B cell (primary cell): ENCODE measurements at regions not wholly inside any gene's neighbourhood (a gene's known extent, or its start where the extent isn't known, plus 50 kb on each side); places are given as distances from the start of the nearest gene placed in this dataset.

Experiments
- ATAC-seq: fragments of 200-7000 bp; cut with Tn5 transposase; one replicate; pipeline ENCODE4 v1.10.0; 2021; ENCODE audit warnings: low read depth, mild to moderate bottlenecking, moderate number of reproducible peaks, moderate library complexity
- CTCF ChIA-PET: fragments of 350-600 bp; sonication (Branson Sonifier 250); formaldehyde crosslinking; loops from one replicate; lab custom pipeline; 2021; ENCODE audit warnings: antibody characterized with exemption, inconsistent platforms; lab: Charles Lee
- POLR2A ChIA-PET: fragments of 350-600 bp; sonication (Branson Sonifier 250); formaldehyde crosslinking; loops from one replicate; lab custom pipeline; 2021; ENCODE audit warnings: antibody characterized with exemption; lab: Charles Lee
- DNase-seq: peaks from one replicate; pipeline ENCODE4 v3.0.0; 2013
- H2AFZ ChIP-seq: 2 replicates; pipeline ENCODE4 v1.6.1; 2012; ENCODE audit warnings: mild to moderate bottlenecking, low read depth, low read length; ENCODE audit not compliant: insufficient read depth, poor library complexity, severe bottlenecking
- H3K27ac ChIP-seq, 2 donors: 1 replicate in 1 of 2; 2 replicates in 1 of 2; pipeline ENCODE4 v1.5.1; 2012 to 2013; ENCODE audit warnings: low read length in 2 of 2, mild to moderate bottlenecking in 2 of 2, moderate library complexity in 1 of 2
- H3K27me3 ChIP-seq, 4 experiments: fragments of 200-600 bp in 1 of 4; sonication (generic) in 1 of 4; replicated peaks in 1 of 4; 1 replicate in 2 of 4; 2 replicates in 2 of 4; pipeline versions ENCODE4 v1.6.1 to v1.7.0; 2013 to 2016; ENCODE audit warnings: low read length in 3 of 4, mild to moderate bottlenecking in 2 of 4, mixed read lengths in 1 of 4, moderate library complexity in 1 of 4; ENCODE audit not compliant: insufficient read depth in 4 of 4, control insufficient read depth in 3 of 4; ENCODE audit errors: control extremely low read depth in 1 of 4
- H3K36me3 ChIP-seq, 2 experiments: replicated peaks in 1 of 2; 1 replicate in 1 of 2; 2 replicates in 1 of 2; pipeline versions ENCODE4 v1.6.1 to v1.7.1; 2013; ENCODE audit warnings: low read length in 1 of 2; ENCODE audit not compliant: insufficient read depth in 2 of 2, control insufficient read depth in 1 of 2; ENCODE audit errors: control extremely low read depth in 1 of 2, extremely low read depth in 1 of 2
- H3K4me1 ChIP-seq, 2 donors: fragments of 200-600 bp in 1 of 2; sonication (generic) in 1 of 2; 1 replicate in 1 of 2; 2 replicates in 1 of 2; pipeline versions ENCODE4 v1.5.1 to v1.6.1; 2013 to 2017; ENCODE audit warnings: low read length in 2 of 2; ENCODE audit not compliant: control insufficient read depth in 2 of 2, insufficient read depth in 2 of 2
- H3K4me2 ChIP-seq: replicated peaks from 2 replicates; pipeline ENCODE3; 2012; ENCODE audit warnings: mild to moderate bottlenecking, low read depth, low read length; ENCODE audit not compliant: poor library complexity, severe bottlenecking
- H3K4me3 ChIP-seq, 5 experiments: fragments of 200-600 bp in 1 of 5; sonication (generic) in 1 of 5; 1 replicate in 3 of 5; 2 replicates in 2 of 5; pipeline versions ENCODE4 v1.5.1 to v1.7.0; 2011 to 2016; ENCODE audit warnings: low read length in 4 of 5, mild to moderate bottlenecking in 4 of 5, low read depth in 2 of 5, control low read depth in 1 of 5, moderate library complexity in 1 of 5; ENCODE audit not compliant: insufficient read depth in 1 of 5; ENCODE audit errors: control extremely low read depth in 1 of 5, extremely low read depth in 1 of 5
- H3K79me2 ChIP-seq: fragments of 200-600 bp; sonication (generic); one replicate; pipeline ENCODE4 v1.6.0; 2016; ENCODE audit warnings: low read length; ENCODE audit not compliant: control insufficient read depth, insufficient read depth
- H3K9ac ChIP-seq: fragments of 200-600 bp; sonication (generic); 2 replicates; pipeline ENCODE4 v1.6.1; 2017; ENCODE audit warnings: mild to moderate bottlenecking, low read length, moderate library complexity
- H3K9me3 ChIP-seq, 3 donors: one replicate each; pipeline versions ENCODE4 v1.6.1 to v1.7.1; 2013; ENCODE audit warnings: low read length in 2 of 3; ENCODE audit not compliant: control insufficient read depth in 2 of 3, insufficient read depth in 1 of 3; ENCODE audit errors: control extremely low read depth in 1 of 3
- H4K20me1 ChIP-seq: 2 replicates; pipeline ENCODE4 v1.6.0; 2012; ENCODE audit warnings: mild to moderate bottlenecking, low read length; ENCODE audit not compliant: insufficient read depth, control insufficient read depth, poor library complexity, severe bottlenecking
- H3K27ac Mint-ChIP-seq: one replicate; pipeline ENCODE4 v1.8.0; 2021; ENCODE audit warnings: mixed read lengths
- H3K27me3 Mint-ChIP-seq: one replicate; pipeline ENCODE4 v1.8.0; 2021; ENCODE audit warnings: mixed read lengths
- H3K4me1 Mint-ChIP-seq: one replicate; pipeline ENCODE4 v1.8.0; 2021; ENCODE audit warnings: mixed read lengths
- H3K4me3 Mint-ChIP-seq: one replicate; pipeline ENCODE4 v1.8.0; 2021; ENCODE audit warnings: mixed read lengths
- H3K9me3 Mint-ChIP-seq: one replicate; pipeline ENCODE4 v1.8.0; 2022; ENCODE audit warnings: mixed read lengths; ENCODE audit not compliant: insufficient read depth
- CTCF ChIP-seq: fragments of 200-600 bp; IDR thresholded peaks from one replicate; pipeline ENCODE4 v1.8.0; 2022; ENCODE audit warnings: antibody characterized with exemption, mild to moderate bottlenecking
- EZH2 ChIP-seq: IDR thresholded peaks from 2 replicates; pipeline ENCODE4 v1.6.1; 2012; ENCODE audit warnings: borderline replicate concordance, low read depth, mild to moderate bottlenecking, moderate library complexity, low read length; ENCODE audit not compliant: insufficient read depth, poor library complexity, severe bottlenecking
- WGBS: methylation state at CpG from one replicate; pipeline ENCODE4 v1.1.5; 2013; ENCODE audit warnings: missing lambda C conversion rate; ENCODE audit not compliant: insufficient coverage; 5-methylcytosine and 5-hydroxymethylcytosine counted together
- intact Hi-C: fragments of 100-400 bp; cut with micrococcal nuclease; formaldehyde crosslinking; loops from one replicate; pipeline ENCODE4 v1.10.0; 2022

- intact Hi-C loops: no loop called here
- H3K9ac ChIP-seq: no peak overlapping the region
- H4K20me1 ChIP-seq: no peaks in the 10 kb centered on the region
- H3K36me3 ChIP-seq: no peaks in the 10 kb centered on the region
- H3K4me1 ChIP-seq: no peaks in the 10 kb centered on the region
- POLR2A ChIA-PET: no interaction called here
- no peaks in the 10 kb centered on the region for H3K4me1 Mint-ChIP-seq
- no peaks in the 10 kb centered on the region for H3K9me3 ChIP-seq
- H3K4me3 Mint-ChIP-seq: no peak overlapping the region
- no peak overlapping the region for H3K4me2 ChIP-seq
- no peak for ATAC-seq
- no peak for DNase-seq
- CTCF ChIA-PET: no interaction called here
- no peak overlapping the region for H3K27ac ChIP-seq
- no peaks in the 10 kb centered on the region for H3K27me3 ChIP-seq
- H3K9me3 Mint-ChIP-seq: peaks cover 4% of the 10 kb centered on the region
- H2AFZ ChIP-seq: no peak overlapping the region
- H3K79me2 ChIP-seq: no peaks in the 10 kb centered on the region
- H3K4me3 ChIP-seq: no peak overlapping the region
- WGBS: no CpG with 5 or more reads among the region's 1 CpG
- TF ChIP-seq CTCF: no peak
- no peak for TF ChIP-seq EZH2
- no peak overlapping the region for H3K27ac Mint-ChIP-seq
- H3K27me3 Mint-ChIP-seq: no peaks in the 10 kb centered on the region
Measured at GRCh38 chr13:90899416-90899815, 448.1 kb upstream of the MIR17HG start.

GRCh38 chr13:90902255-90902654 lies 445.2 kb upstream of the MIR17HG start:
- no peak overlapping the region for H3K4me3 ChIP-seq
- POLR2A ChIA-PET: no interaction called here
- no peak overlapping the region for H3K27ac Mint-ChIP-seq
- H3K79me2 ChIP-seq: no peaks in the 10 kb centered on the region
- no peaks in the 10 kb centered on the region for H3K4me1 ChIP-seq
- DNase-seq: no peak
- 85% methylated on average over 2 of the region's 2 CpGs for WGBS
- H3K9ac ChIP-seq: no peak overlapping the region
- peaks cover 7% of the 10 kb centered on the region for H3K9me3 Mint-ChIP-seq
- no peak for ATAC-seq
- H3K4me2 ChIP-seq: no peak overlapping the region
- no peaks in the 10 kb centered on the region for H3K27me3 Mint-ChIP-seq
- H3K4me3 Mint-ChIP-seq: no peak overlapping the region
- no peaks in the 10 kb centered on the region for H3K27me3 ChIP-seq
- no peak overlapping the region for H3K27ac ChIP-seq
- TF ChIP-seq EZH2 (no peak), CTCF (no peak)
- CTCF ChIA-PET: no interaction called here
- H4K20me1 ChIP-seq: no peaks in the 10 kb centered on the region
- no peaks in the 10 kb centered on the region for H3K4me1 Mint-ChIP-seq
- no peaks in the 10 kb centered on the region for H3K36me3 ChIP-seq
- H3K9me3 ChIP-seq: peaks cover 0 to 4% (median 3%) of the 10 kb centered on the region in 3 donors
- H2AFZ ChIP-seq: no peak overlapping the region
- intact Hi-C loops: no loop called here
